Naive B cell (primary cell): ENCODE measurements at regions not wholly inside any gene's neighbourhood (a gene's known extent, or its start where the extent isn't known, plus 50 kb on each side); places are given as distances from the start of the nearest gene placed in this dataset.

Experiments
- ATAC-seq, 2 donors: fragments of 150-1000 bp; cut with Tn5 transposase; 2 replicates each; pipeline ENCODE4 v1.10.0; 2021; ENCODE audit warnings: low read depth in 2 of 2, mild to moderate bottlenecking in 2 of 2, moderate library complexity in 2 of 2
- DNase-seq: peaks from one replicate; pipeline ENCODE4 v3.0.0; 2022
- H3K27ac Mint-ChIP-seq, 6 donors: one replicate each; pipeline ENCODE4 v1.8.0; 2020 to 2022; ENCODE audit warnings: mild to moderate bottlenecking in 6 of 6, mixed read lengths in 6 of 6, moderate library complexity in 5 of 6, inconsistent platforms in 2 of 6
- H3K27me3 Mint-ChIP-seq, 3 donors: one replicate each; pipeline ENCODE4 v1.8.0; 2021 to 2022; ENCODE audit warnings: mixed read lengths in 3 of 3, mild to moderate bottlenecking in 1 of 3
- H3K36me3 Mint-ChIP-seq, 2 donors: one replicate each; pipeline ENCODE4 v1.8.0; 2020 to 2022; ENCODE audit warnings: mixed read lengths in 2 of 2, inconsistent platforms in 1 of 2, mild to moderate bottlenecking in 1 of 2
- H3K4me1 Mint-ChIP-seq, 3 donors: one replicate each; pipeline ENCODE4 v1.8.0; 2020 to 2022; ENCODE audit warnings: mixed read lengths in 3 of 3, inconsistent platforms in 1 of 3, mild to moderate bottlenecking in 1 of 3, moderate library complexity in 1 of 3
- H3K4me3 Mint-ChIP-seq, 8 donors: one replicate each; pipeline ENCODE4 v1.8.0; 2020 to 2022; ENCODE audit warnings: mild to moderate bottlenecking in 8 of 8, mixed read lengths in 8 of 8, moderate library complexity in 8 of 8, inconsistent platforms in 2 of 8
- H3K9me3 Mint-ChIP-seq, 7 donors: one replicate each; pipeline ENCODE4 v1.8.0; 2020 to 2022; ENCODE audit warnings: mixed read lengths in 7 of 7, mild to moderate bottlenecking in 5 of 7, inconsistent platforms in 2 of 7, moderate library complexity in 1 of 7

DNA sequence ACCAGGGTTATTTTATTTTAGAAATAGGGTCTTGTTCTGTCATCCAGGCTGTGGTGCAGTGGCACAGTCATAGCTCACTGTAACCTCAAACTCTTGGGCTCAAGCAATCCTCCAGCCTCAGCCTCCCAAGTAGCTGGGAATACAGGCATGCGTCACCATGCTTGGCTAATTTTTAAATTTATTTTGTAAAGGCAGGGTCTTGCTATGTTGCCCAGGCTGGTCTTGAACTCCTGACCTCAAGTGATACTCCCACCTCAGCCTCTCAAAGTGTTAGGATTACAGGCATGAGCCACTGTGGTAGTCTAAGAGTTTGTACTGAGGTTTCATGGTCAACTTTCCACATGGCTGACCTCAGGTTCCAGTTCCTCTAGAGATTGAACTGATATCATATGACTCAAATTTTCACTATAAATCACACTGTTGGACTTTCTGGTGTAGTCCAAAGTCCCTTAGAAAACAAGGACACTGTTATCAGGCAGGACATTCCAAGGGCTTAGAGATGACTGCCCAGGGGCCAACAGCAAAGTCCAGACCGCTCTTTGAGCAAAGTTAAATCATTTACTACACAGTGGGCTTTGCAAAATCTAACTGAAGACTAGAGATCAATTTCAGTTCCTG is 82.0 kb upstream of the MEX3C start:
- peaks cover 5 to 14% (median 9%) of the 10 kb centered on the region in 3 donors for H3K4me1 Mint-ChIP-seq
- DNase-seq = peak; percentile 14
- peak; percentile 63 to 73 for ATAC-seq
- peaks cover 0 to 5% (median 1%) of the 10 kb centered on the region in 7 donors for H3K9me3 Mint-ChIP-seq
- H3K27ac Mint-ChIP-seq = peak overlapping the region in 1 of 6 donors; percentile 14
- H3K27me3 Mint-ChIP-seq = peaks cover 0 to 3% (median 0%) of the 10 kb centered on the region in 3 donors
- H3K36me3 Mint-ChIP-seq = no peaks in the 10 kb centered on the region
- peak overlapping the region in 1 of 8 donors; percentile 49 for H3K4me3 Mint-ChIP-seq

DNA sequence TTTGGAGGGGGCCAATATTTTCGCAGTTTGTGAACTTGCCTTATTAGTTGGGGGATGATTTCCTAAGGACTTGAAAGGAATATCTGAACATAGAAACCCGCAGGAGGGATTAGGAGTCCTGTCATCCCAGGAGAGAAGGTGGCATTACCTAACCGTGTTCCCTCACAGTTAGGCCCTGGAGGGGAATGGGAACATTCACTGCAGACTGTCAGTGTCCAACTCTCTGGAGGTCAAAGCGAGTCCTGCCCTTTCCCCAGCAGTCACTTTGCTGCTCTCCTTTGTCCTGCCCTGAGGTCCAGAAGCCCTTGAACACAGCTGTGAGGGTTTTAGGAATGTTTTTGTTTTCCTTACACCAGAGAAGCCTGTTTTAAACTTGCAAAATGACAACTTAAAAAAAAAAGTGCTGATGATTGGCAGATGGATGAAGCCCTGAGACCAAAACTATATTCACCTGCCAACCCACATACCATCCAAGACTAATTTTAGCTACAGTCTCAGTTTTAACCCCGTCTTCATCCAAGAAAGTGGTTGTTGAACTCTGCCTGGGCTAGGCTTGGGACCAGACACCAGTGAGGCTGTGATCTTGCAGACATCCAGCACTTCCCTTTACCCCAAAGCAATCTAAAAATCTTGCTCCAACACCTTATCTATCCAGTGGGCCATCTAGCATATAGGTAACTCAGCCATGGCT is 90.5 kb upstream of the MEX3C start:
- Mint-ChIP-seq H3K9me3 (peaks cover 2 to 11% (median 8%) of the 10 kb centered on the region in 7 donors), H3K4me1 (no peaks in the 10 kb centered on the region), H3K27me3 (peaks cover 13 to 25% (median 20%) of the 10 kb centered on the region in 3 donors)

GRCh38 chr18:51288582-51288981 is 91.1 kb upstream of the MEX3C start:
- Mint-ChIP-seq H3K4me1 (no peaks in the 10 kb centered on the region), H3K27ac (no peak overlapping the region), H3K27me3 (peaks cover 19 to 31% (median 22%) of the 10 kb centered on the region in 3 donors), H3K36me3 (peaks cover 0 to 10% of the 10 kb centered on the region in 2 donors), H3K4me3 (no peak overlapping the region), H3K9me3 (peaks cover 2 to 12% (median 8%) of the 10 kb centered on the region in 7 donors)
- DNase-seq (no peak), ATAC-seq (no peak)

More for the DNA sequence above, 90.5 kb upstream of the MEX3C start:
- Mint-ChIP-seq H3K4me3 (no peak overlapping the region), H3K36me3 (peaks cover 0 to 10% of the 10 kb centered on the region in 2 donors), H3K27ac (no peak overlapping the region)
- no peak for ATAC-seq
- no peak for DNase-seq

- ATAC-seq (no peak), DNase-seq (no peak)
- Mint-ChIP-seq H3K27ac (peak overlapping the region in 1 of 6 donors; percentile 19), H3K4me3 (peak overlapping the region in 1 of 8 donors; percentile 57), H3K4me1 (no peaks in the 10 kb centered on the region), H3K27me3 (peaks cover 26 to 39% (median 27%) of the 10 kb centered on the region in 3 donors), H3K36me3 (peaks cover 0 to 10% of the 10 kb centered on the region in 2 donors), H3K9me3 (peaks cover 2 to 12% (median 8%) of the 10 kb centered on the region in 7 donors)
These were observed 93.4 kb upstream of the MEX3C start for GRCh38 chr18:51290860-51291259.

- Mint-ChIP-seq H3K27me3 (peaks cover 8 to 30% (median 22%) of the 10 kb centered on the region in 3 donors), H3K4me3 (no peak overlapping the region), H3K27ac (no peak overlapping the region), H3K36me3 (peaks cover 0 to 3% of the 10 kb centered on the region in 2 donors), H3K4me1 (peaks cover 0 to 7% (median 0%) of the 10 kb centered on the region in 3 donors), H3K9me3 (peaks cover 0 to 6% (median 3%) of the 10 kb centered on the region in 7 donors)
- no peak for ATAC-seq
- DNase-seq = no peak
These were observed 103.4 kb upstream of the MEX3C start for GRCh38 chr18:51300912-51301311.

DNA sequence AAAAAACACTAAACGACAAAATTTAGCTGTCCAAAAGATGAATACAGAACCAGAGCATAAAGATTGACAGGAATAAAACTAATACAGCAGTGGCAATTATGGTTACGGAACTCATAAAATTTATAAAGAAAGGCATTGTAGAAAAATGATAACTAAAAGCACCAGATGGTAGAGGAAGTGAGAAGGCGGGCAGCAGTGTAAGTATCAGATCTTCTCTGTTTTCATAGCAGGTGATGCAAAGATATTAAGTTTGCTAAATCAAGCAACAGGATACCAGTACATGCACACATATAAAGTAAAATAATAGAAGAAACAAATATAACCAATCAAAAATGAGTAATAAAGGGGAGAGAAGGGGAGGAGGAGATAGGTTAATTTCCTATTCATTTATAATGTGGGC is 103.9 kb upstream of the MEX3C start:
- DNase-seq (no peak), ATAC-seq (no peak)
- no peak overlapping the region for H3K27ac Mint-ChIP-seq
- peaks cover 8 to 34% (median 27%) of the 10 kb centered on the region in 3 donors for H3K27me3 Mint-ChIP-seq
- no peak overlapping the region for H3K4me3 Mint-ChIP-seq
- peaks cover 0 to 7% (median 0%) of the 10 kb centered on the region in 3 donors for H3K4me1 Mint-ChIP-seq
- peaks cover 2 to 10% (median 4%) of the 10 kb centered on the region in 7 donors for H3K9me3 Mint-ChIP-seq
- H3K36me3 Mint-ChIP-seq = peaks cover 0 to 7% of the 10 kb centered on the region in 2 donors

DNA sequence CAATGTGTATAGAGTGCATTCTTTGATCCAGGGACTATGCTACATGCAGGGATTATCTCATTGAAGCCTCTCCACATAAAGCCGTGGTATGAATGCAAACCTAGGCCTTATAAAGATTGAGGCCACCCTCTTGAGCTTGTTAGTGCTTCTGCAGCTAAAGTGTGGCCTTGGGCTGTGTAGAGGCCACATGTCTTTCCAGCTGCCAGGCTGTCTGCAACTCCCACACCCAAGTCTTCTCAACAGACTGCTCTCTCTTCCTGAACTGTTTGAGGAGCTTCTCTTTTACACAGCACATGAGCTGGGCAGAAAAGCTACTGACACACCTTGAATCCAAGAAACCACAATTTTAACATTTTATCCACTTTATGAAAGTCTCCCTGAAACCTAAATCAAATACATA is 119.2 kb upstream of the MEX3C start:
- H3K4me1 Mint-ChIP-seq = no peaks in the 10 kb centered on the region
- H3K27ac Mint-ChIP-seq = no peak overlapping the region
- peaks cover 4 to 7% of the 10 kb centered on the region in 2 donors for H3K36me3 Mint-ChIP-seq
- peaks cover 0 to 13% (median 4%) of the 10 kb centered on the region in 7 donors for H3K9me3 Mint-ChIP-seq
- DNase-seq = no peak
- H3K4me3 Mint-ChIP-seq = no peak overlapping the region
- peaks cover 11 to 14% (median 13%) of the 10 kb centered on the region in 3 donors for H3K27me3 Mint-ChIP-seq
- no peak for ATAC-seq

DNA sequence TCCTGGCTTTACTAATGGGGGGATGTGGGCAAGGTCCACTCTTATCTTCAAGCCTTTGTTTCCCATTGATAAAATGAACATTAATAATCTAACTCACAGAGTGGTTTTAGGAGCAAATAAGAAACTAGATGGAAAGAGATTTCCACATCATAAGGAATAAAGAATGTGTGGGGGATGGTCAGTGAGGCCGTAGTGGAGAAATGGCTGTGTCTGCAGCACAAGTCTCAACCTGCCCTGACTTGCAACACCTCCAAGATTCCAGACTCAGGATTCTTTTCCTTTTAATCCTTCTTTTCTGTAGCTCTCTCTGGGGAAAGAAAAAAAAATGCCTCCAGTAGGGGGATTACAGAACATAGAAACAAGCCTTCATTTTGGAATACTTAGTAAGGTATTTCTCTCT is 124.2 kb upstream of the MEX3C start:
- ATAC-seq (no peak), DNase-seq (no peak)
- Mint-ChIP-seq H3K36me3 (peaks cover 0 to under 1% of the 10 kb centered on the region in 2 donors), H3K27me3 (peaks cover 13 to 21% (median 21%) of the 10 kb centered on the region in 3 donors), H3K4me3 (no peak overlapping the region), H3K9me3 (peaks cover 0 to 5% (median 1%) of the 10 kb centered on the region in 7 donors), H3K4me1 (no peaks in the 10 kb centered on the region), H3K27ac (no peak overlapping the region)

- no peaks in the 10 kb centered on the region for H3K4me1 Mint-ChIP-seq
- H3K4me3 Mint-ChIP-seq = no peak overlapping the region
- no peaks in the 10 kb centered on the region for H3K36me3 Mint-ChIP-seq
- H3K27ac Mint-ChIP-seq = no peak overlapping the region
- H3K27me3 Mint-ChIP-seq = peaks cover 6 to 26% (median 14%) of the 10 kb centered on the region in 3 donors
- H3K9me3 Mint-ChIP-seq = peaks cover 0 to 5% (median 2%) of the 10 kb centered on the region in 7 donors
- ATAC-seq (no peak), DNase-seq (no peak)
These were observed 126.5 kb upstream of the MEX3C start for GRCh38 chr18:51323961-51324360.

DNA sequence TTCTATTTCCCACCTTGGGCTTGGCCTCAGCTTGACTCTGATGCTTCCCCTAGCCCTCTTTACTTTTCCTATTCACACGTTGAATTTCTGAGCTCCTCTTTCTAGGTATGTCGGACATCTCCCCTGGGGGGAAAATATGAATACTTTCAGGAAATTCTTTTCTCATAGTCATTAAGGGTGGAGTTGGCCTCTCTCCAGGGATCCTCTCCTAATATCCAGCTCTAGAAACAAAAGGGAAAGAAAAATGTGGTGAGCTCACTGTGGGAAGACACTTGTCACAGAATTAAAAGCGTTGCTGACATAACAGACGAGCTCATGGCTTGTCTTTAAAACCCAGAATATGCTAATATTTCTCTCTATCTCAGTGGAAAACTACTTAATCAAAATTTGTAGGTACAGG is 132.7 kb upstream of the MEX3C start:
- H3K4me1 Mint-ChIP-seq = no peaks in the 10 kb centered on the region
- peaks cover 12 to 45% (median 27%) of the 10 kb centered on the region in 3 donors for H3K27me3 Mint-ChIP-seq
- peaks cover 0 to 4% (median 0%) of the 10 kb centered on the region in 7 donors for H3K9me3 Mint-ChIP-seq

DNA sequence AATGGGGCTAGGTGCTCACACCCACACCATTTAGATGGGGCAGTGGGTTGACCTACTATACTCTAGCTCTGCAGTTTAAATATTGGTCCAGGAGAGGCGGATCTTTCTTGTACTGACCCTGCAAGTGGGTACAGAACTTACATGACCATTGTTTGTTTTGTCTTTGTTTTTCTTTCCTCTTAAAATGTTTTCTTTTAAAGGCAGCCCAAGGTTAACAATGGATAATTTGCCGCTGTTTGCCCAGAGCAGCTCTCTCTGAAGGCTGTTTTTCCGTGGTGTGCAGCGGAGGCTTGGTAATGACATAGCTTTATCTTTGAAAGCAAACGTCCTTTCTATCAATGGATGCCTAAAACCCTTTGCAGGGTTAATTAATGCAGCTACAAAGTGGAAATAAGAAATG is 133.3 kb upstream of the MEX3C start:
- Mint-ChIP-seq H3K27me3 (peaks cover 12 to 40% (median 27%) of the 10 kb centered on the region in 3 donors), H3K4me1 (no peaks in the 10 kb centered on the region), H3K36me3 (no peaks in the 10 kb centered on the region), H3K9me3 (peaks cover 0 to 4% (median 0%) of the 10 kb centered on the region in 7 donors), H3K27ac (no peak overlapping the region), H3K4me3 (no peak overlapping the region)
- no peak for DNase-seq
- ATAC-seq = no peak

More for the DNA sequence above, 132.7 kb upstream of the MEX3C start:
- ATAC-seq (no peak), DNase-seq (no peak)
- Mint-ChIP-seq H3K4me3 (no peak overlapping the region), H3K27ac (no peak overlapping the region), H3K36me3 (no peaks in the 10 kb centered on the region)

DNA sequence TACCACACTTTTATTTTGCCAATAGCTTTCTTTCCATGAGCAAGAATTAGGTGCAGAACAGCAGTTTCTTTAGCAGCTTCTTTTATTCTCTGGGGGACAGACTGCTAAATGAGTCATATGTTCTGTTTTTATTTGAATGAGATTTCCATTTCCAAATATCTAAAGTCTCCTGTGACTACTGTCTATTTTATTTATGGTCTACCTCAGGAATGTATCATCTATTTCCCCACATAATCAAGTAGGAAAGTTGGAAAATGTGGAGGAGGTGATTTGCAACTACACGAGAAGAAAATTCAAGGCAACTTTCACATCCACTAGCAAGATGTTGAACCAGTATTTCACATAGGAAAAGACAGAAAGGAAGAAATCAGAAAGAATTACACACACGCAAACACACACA is 139.9 kb upstream of the MEX3C start:
- no peak overlapping the region for H3K4me3 Mint-ChIP-seq
- H3K36me3 Mint-ChIP-seq = no peaks in the 10 kb centered on the region
- no peaks in the 10 kb centered on the region for H3K4me1 Mint-ChIP-seq
- ATAC-seq (no peak), DNase-seq (no peak)
- no peak overlapping the region for H3K27ac Mint-ChIP-seq
- peaks cover 0 to 2% (median 0%) of the 10 kb centered on the region in 7 donors for H3K9me3 Mint-ChIP-seq
- peaks cover 16 to 20% (median 20%) of the 10 kb centered on the region in 3 donors for H3K27me3 Mint-ChIP-seq

GRCh38 chr18:51339856-51340255 is 142.4 kb upstream of the MEX3C start:
- Mint-ChIP-seq H3K36me3 (no peaks in the 10 kb centered on the region), H3K27ac (no peak overlapping the region), H3K4me3 (no peak overlapping the region), H3K4me1 (no peaks in the 10 kb centered on the region), H3K27me3 (peaks cover 11 to 26% (median 20%) of the 10 kb centered on the region in 3 donors), H3K9me3 (peaks cover 0 to 7% (median 2%) of the 10 kb centered on the region in 7 donors)
- ATAC-seq (no peak), DNase-seq (no peak)

GRCh38 chr18:51340332-51340731 is 142.9 kb upstream of the MEX3C start:
- ATAC-seq = no peak
- peaks cover 9 to 26% (median 20%) of the 10 kb centered on the region in 3 donors for H3K27me3 Mint-ChIP-seq

More at GRCh38 chr18:51340332-51340731, 142.9 kb upstream of the MEX3C start:
- no peaks in the 10 kb centered on the region for H3K4me1 Mint-ChIP-seq
- no peak overlapping the region for H3K4me3 Mint-ChIP-seq
- peaks cover 0 to 11% (median 2%) of the 10 kb centered on the region in 7 donors for H3K9me3 Mint-ChIP-seq
- no peak for DNase-seq
- H3K36me3 Mint-ChIP-seq = no peaks in the 10 kb centered on the region
- no peak overlapping the region for H3K27ac Mint-ChIP-seq
